ENCODE measurements at regions not wholly inside any gene's neighbourhood (a gene's known extent, or its start where the extent isn't known, plus 50 kb on each side); places are given as distances from the start of the nearest gene placed in this dataset.

DNA sequence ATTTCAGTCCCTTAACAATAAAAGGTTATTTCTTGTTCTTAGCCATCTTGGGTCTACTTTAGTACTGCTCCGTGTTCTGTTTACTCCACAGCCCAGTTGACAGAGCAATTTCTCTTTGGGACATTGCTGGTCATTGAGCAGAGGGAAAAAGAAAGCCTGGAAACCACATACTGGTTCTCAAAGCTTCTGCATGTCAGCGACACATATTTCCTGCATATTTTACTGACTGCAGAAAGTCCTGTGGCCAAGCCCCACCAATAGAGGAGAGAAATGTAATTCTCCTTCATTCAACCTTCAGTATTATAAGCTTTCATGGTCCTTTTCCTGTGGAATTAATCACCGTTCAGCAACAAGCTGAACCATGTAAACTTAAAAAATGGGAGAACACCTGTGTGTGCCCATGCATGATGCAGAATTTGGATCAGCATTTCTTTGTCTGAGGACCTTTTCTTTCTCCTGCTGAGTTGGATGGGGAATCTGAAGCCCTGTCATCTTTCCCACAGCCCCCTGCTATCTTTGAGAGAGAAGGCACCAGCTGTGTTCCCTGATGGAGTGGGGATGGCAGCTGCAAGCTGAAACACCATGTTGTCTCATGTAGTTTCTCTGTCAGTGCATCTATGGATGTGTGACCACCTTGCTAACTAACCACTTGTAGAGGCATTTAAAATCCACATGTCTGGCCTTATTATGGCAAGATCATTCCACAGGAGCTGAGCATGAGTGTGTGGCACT, 431.6 kb downstream of the MEIS1 start:
- DNase-seq (ENCODE audit: low read depth) = peak; percentile 61
- H3K4me3 ChIP-seq (ENCODE audit: low read length) = no peak overlapping the region
- TF ChIP-seq, protein P1, sequence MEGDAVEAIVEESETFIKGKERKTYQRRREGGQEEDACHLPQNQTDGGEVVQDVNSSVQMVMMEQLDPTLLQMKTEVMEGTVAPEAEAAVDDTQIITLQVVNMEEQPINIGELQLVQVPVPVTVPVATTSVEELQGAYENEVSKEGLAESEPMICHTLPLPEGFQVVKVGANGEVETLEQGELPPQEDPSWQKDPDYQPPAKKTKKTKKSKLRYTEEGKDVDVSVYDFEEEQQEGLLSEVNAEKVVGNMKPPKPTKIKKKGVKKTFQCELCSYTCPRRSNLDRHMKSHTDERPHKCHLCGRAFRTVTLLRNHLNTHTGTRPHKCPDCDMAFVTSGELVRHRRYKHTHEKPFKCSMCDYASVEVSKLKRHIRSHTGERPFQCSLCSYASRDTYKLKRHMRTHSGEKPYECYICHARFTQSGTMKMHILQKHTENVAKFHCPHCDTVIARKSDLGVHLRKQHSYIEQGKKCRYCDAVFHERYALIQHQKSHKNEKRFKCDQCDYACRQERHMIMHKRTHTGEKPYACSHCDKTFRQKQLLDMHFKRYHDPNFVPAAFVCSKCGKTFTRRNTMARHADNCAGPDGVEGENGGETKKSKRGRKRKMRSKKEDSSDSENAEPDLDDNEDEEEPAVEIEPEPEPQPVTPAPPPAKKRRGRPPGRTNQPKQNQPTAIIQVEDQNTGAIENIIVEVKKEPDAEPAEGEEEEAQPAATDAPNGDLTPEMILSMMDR (conservative IDR thresholded peaks at IDR 0.05; ENCODE audit: low read length) = no peak

DNA sequence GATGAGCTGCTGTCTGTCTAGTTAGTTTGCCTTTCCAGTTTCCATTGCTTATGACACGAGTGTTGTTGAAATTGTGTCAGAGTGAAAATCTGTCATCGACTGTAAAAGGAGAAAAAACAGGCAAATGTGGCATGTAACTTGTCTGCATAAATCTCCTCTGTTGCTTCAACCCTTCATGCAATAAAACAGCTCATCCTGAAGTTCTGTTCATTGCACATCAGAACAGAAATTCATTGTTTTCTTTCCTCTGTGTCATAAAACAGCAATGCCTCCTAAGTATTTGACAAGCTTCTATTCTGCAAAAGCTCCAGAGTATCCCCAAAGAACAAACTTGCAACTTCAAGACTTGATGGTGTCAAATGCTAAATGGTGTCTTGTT, 432.1 kb downstream of the MEIS1 start:
- TF ChIP-seq, protein P1 (conservative IDR thresholded peaks at IDR 0.05; ENCODE audit: low read length) = no peak
- H3K4me3 ChIP-seq (ENCODE audit: low read length) = no peak overlapping the region
- DNase-seq (ENCODE audit: low read depth) = peak; percentile 57

DNA sequence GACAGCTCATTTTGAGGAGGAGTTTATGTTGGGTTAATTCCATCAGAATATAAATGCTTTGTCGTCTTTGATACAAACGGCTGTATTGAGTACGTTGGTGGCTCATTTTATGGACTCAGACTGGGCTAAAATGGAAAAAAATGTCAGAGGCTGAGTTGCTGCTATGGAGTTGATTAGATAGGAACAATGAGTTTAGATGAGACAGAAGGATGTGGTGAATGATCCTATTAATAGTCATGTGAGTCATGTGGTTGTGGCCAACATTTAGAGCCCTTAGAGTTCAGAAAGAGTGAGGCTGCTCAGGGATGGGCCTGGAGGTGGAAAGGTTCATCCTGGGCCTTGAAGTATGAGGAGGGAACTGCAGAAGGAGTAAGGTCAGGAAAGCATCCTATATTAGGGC, 434.2 kb downstream of the MEIS1 start:
- H3K4me3 ChIP-seq (ENCODE audit: low read length) = no peak overlapping the region
- peak; percentile 41 for DNase-seq (ENCODE audit: low read depth)
- TF ChIP-seq, protein P1 (conservative IDR thresholded peaks at IDR 0.05; ENCODE audit: low read length) = no peak

DNA sequence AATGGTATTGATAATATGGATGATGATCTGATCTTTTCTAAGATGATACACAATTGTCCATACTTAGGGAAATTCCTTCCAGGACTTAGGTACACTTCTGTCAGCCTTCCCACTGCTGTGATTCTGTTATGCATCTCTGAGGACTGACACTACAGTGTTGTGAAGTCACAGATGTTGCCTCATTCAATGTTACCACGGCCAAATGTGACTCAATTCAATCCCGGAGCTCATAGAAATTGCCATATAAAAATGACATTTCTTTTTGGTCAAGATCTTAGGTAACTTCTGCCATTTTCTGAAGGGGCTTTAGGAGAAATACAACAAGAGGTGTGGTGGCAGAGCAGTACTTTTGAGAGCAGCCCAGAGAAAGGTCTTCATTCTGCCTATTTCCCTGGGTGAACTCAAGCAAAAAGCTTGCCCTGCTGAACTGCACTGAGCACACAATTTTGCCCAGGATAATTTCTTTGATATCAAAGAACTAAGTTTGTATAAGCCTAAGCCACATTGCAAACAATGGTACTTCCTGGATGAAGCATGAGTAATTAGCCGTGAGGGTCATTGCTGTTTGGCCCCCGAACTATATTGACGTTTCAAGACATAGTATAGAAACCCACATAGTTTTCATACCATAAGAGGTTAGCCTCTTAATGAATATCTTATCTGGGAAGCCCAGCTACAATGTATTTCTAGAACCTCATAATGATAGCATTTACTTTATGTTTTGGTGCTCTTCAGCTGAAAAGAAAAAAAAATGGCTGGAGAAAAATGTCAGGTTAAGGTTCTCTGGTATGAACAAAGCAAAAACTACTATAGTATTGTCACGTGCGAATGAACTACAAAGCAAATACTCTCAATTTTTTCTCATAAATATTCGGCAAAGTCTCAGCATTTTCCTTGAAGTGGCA, 437.4 kb downstream of the MEIS1 start:
- no peak overlapping the region for H3K4me3 ChIP-seq (ENCODE audit: low read length)
- TF ChIP-seq, protein P1 (conservative IDR thresholded peaks at IDR 0.05; ENCODE audit: low read length) = no peak
- DNase-seq (ENCODE audit: low read depth) = peak; percentile 38

DNA sequence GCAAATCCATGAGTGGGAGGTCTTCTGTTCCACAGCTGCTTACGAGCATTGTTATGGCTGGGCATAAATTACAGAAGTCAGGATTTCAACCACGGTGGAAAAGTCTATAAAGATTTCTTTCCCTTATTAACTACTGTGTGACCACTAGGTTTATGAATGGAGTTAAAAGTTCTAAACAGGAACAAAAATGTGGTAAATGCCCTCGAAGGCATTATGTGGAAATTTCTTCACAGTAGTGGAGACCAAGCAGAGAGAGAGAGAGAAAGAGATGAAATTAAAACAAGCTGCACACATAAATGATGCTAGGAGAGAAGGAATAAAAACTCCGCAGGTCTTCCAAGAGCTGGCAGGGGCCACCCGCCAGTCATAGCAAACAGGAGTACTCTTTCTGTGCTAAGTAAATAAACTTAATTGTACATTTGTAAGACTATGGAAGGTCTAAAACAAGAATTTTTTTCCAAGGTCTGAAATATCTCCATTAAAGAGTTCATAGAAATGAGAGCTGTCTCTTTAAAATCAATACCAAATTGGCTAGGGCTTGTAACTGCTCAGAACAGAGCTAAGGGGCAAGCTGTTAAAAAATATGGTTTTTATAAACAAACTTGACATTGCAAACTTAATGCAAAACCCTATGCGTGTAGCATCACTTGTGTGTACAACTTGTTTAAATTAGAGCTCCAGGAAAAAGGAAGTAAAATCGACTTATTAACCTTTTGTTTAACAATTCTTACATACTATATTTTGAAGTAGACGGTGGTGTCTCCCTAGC, 438.2 kb downstream of the MEIS1 start:
- DNase-seq (ENCODE audit: low read depth) = peak; percentile 71
- no peak overlapping the region for H3K4me3 ChIP-seq (ENCODE audit: low read length)
- TF ChIP-seq, protein P1 (conservative IDR thresholded peaks at IDR 0.05; ENCODE audit: low read length) = 0 out of 2 replicates have a peak, but pooled peaks have one; percentile 16

DNA sequence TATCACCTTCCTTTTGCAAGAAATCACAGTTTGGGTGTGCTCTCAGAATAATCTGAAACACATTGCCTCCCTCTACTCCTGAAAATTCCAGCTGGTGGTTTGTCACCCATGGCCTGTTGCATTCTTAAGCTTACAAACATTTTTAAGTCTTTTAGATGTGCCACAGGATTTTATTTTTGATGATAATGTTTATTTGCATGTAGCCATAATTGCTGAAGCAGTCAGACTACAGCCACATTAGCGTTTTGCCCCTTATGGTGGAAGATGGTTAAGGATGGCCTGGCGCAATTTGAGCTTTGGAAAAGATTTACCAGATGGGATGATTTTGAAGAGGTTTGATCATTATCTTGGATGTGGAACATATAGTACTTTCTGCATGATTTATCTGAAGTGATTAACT, 439.5 kb downstream of the MEIS1 start:
- no peak overlapping the region for H3K4me3 ChIP-seq (ENCODE audit: low read length)
- DNase-seq (ENCODE audit: low read depth) = peak; percentile 91
- TF ChIP-seq, protein P1 (conservative IDR thresholded peaks at IDR 0.05; ENCODE audit: low read length) = peak; percentile 30

All from AG10803 (cell line).